AG09319 (cell line): ENCODE measurements at regions not wholly inside any gene's neighbourhood (a gene's known extent, or its start where the extent isn't known, plus 50 kb on each side); places are given as distances from the start of the nearest gene placed in this dataset.

Experiments used
- DNase-seq: peaks from one replicate; pipeline ENCODE4 v3.0.0-alpha.2; 2010; ENCODE audit warnings: low read depth; ENCODE audit errors: extremely low read depth
- TF ChIP-seq, protein P1 (sequence below): IDR thresholded peaks from 2 replicates; pipeline ENCODE4 v1.5.1; 2011; ENCODE audit warnings: low read depth, mild to moderate bottlenecking, inconsistent platforms, low read length, moderate library complexity

DNA sequence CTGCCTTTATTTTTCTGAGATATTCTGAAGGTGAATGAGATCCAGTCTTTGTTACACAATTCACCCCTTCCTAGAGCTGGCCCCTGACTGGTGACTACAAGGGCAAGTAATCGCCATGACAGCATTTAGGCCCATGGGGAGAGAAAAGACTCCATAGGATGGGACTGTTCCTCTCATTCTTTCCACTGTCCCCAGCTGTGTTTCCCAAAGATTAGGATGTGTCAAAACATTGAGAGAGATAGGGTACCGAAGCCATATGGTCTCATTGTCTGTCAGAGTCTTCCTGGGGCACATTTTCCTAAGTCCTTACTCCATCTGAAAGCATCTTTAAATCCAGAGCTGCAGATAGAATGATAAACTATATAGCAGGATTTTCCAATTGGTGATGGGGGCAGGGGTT, 423.5 kb downstream of the OMA1 start:
- no peak for DNase-seq
- TF ChIP-seq, protein P1, sequence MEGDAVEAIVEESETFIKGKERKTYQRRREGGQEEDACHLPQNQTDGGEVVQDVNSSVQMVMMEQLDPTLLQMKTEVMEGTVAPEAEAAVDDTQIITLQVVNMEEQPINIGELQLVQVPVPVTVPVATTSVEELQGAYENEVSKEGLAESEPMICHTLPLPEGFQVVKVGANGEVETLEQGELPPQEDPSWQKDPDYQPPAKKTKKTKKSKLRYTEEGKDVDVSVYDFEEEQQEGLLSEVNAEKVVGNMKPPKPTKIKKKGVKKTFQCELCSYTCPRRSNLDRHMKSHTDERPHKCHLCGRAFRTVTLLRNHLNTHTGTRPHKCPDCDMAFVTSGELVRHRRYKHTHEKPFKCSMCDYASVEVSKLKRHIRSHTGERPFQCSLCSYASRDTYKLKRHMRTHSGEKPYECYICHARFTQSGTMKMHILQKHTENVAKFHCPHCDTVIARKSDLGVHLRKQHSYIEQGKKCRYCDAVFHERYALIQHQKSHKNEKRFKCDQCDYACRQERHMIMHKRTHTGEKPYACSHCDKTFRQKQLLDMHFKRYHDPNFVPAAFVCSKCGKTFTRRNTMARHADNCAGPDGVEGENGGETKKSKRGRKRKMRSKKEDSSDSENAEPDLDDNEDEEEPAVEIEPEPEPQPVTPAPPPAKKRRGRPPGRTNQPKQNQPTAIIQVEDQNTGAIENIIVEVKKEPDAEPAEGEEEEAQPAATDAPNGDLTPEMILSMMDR = no peak

DNA sequence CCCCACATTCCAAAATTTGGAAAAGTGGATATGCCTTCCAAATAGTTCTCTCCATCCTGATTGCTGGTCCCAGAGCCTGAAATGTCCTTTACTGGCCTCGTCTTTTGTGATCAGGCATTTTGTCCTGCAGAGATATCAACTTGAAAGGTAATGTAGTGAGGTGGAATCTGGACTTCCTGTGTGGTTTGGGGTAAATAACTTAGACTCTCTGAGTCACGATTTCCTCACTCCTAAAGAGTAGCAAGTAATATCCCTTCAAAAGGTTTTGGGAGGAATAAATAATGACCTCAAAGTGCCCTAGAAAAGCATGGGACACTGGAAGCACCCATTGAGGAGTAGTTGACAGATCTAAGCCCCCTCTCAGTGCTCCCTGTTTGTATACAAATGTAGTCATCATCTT, 426.6 kb downstream of the OMA1 start:
- no peak for DNase-seq
- TF ChIP-seq, protein P1 = no peak

DNA sequence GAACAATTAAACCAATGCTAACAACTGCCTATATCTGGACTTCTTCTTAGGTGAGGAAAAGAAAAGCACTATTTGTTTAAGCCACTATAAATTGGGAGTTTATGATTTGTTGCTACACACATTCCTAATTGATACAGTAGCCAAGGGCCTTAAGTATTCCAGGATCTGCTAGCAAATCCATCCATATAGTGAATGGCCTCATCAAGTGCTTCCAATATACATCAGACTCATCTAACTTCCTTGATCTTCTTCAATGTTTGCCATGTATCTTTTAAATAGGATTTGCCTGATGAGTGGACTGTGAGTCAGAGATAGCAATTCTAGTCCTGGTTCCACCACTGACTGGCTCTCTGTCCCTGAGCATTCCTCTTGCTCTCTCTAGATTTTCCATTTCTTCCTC, 430.2 kb downstream of the OMA1 start:
- TF ChIP-seq, protein P1 = no peak
- DNase-seq = no peak

GRCh38 chr1:58109646-58110200, 436.8 kb downstream of the OMA1 start:
- TF ChIP-seq, protein P1 = no peak
- no peak for DNase-seq

DNA sequence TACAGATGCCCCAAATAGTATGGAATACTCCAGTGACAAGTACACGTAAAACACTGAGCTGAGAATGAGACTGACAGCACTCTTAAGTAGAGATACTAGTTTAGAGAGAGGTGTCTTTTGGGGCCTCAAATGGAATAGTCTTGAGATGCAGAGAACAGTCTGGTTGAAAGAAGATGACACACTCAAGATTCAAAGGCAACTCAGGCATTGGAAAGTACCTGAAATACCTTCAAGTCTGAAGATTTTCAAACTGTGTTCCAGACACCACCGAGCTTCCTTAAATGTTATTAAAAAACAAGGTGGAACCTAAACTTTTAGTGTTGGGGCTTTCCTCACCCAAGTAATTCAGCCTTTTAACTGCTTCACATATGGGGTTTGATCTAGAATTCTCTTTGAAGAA, 437.7 kb downstream of the OMA1 start:
- TF ChIP-seq, protein P1 = no peak
- DNase-seq = no peak

DNA sequence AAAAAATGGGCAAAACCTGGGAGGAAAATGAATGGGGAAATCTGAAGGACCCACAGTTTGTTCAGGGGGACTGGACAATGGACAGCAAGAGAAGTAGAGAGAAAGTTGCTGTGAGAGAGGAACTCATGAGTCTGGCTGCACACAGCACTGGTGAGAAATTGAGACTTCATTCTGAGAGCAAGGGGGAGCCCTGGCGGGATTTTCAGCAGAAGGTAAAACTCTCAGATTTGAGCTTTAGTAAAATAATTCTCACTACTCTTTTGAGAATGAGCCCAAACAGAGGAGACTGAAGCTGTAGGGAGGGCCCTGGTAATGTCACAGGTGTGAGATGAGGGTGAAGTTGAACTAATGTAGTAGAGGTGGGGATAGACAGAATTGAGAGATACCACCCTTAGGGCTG, 438.6 kb downstream of the OMA1 start:
- TF ChIP-seq, protein P1 = no peak
- no peak for DNase-seq

GRCh38 chr1:58104960-58105359, 441.6 kb downstream of the OMA1 start:
- TF ChIP-seq, protein P1 = no peak
- no peak for DNase-seq
